GM12801 (cell line): ENCODE measurements at regions not wholly inside any gene's neighbourhood (a gene's known extent, or its start where the extent isn't known, plus 50 kb on each side); places are given as distances from the start of the nearest gene placed in this dataset.

Experiments
- CTCF ChIP-seq: IDR thresholded peaks from one replicate; pipeline ENCODE4 v1.5.1; 2011; ENCODE audit warnings: control low read depth; ENCODE audit not compliant: insufficient read length; ENCODE audit errors: extremely low read depth

GRCh38 chr12:107226126-107226525 lies 132.8 kb upstream of the CRY1 start:
- no peak for TF ChIP-seq CTCF

- TF ChIP-seq CTCF = no peak
Measured at GRCh38 chr12:107228076-107228475, 134.7 kb upstream of the CRY1 start.

- TF ChIP-seq CTCF = no peak
Measured at GRCh38 chr12:107229827-107230226, 136.5 kb upstream of the CRY1 start.

DNA sequence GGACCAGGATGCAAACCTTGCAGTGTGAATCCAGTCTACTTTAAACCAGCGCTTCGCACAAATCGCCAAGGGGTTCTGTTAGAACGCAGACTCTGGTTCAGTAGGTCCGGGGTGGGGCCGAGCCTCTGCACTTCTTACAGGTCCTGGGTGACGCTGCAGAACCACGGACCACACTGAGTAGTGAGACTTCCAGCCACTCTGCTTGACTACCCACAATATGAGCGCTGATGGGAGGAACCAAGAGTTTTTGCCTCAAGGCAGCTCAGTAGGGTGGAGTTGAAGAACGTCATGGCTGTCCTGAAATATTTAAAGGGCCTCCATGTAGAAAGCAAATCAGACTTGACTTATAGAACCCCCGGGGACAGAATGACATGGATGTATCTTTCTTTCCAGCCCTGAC lies 138.0 kb upstream of the CRY1 start:
- no peak for TF ChIP-seq CTCF

- no peak for TF ChIP-seq CTCF
Measured at GRCh38 chr12:107233551-107233950, 140.2 kb upstream of the CRY1 start.

DNA sequence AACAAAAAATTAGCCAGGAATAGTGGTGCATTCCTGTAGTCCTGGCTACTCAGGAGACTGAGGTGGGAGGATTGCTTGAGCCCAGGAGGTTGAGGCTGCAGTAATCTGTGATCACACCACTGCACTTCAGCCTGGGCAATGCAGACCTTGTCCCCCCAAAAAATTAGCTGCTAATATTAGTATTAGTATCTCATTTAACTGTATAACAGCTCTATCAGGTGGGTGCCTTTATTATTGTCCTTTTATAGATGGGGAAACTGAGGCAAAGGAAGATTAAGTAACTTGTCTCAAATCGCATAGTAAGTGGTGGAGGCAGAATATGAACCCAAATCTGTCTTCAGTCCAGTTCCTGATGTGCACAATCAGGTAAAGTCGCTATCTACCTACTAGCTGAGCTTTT lies 142.3 kb upstream of the CRY1 start:
- no peak for TF ChIP-seq CTCF

DNA sequence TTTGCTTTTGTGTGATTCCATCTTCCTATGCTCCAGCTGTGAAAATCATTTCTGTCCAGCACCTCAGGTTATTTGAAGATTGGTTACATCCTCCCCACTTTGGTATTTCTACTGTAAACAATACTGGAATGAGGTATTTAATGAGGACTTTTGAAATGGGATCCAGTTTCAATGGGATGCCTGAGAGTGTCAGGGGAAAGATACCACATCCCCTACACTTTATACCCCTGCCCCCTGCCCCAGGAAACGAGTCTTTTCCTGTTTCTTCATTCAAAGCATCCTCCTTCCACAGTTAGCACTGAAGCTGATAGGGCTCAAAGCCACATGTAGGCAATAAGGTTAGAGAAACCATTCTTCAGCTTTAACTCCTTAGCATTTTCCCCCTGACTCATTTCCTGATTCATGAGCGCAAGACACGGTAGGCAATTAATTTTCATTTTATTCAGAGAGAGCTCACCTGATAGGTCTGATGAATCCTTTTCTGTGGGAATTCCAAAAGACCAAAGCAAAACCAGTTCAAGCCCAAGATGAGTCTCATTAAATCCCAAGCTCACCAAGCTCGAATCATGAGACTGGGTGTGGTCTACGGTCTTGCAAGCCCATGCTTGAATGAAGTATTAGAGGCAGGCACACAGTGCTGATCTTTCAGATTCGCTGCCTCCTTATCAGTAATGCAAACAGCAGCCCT lies 143.6 kb upstream of the CRY1 start:
- TF ChIP-seq CTCF = no peak
